ENCODE measurements at regions not wholly inside any gene's neighbourhood (a gene's known extent, or its start where the extent isn't known, plus 50 kb on each side); places are given as distances from the start of the nearest gene placed in this dataset.

- TF ChIP-seq REST (IDR thresholded peaks at IDR 0.05; ENCODE audit: low read depth, low read length) (no peak), HDAC2 (IDR thresholded peaks at IDR 0.05) (no peak), CREB1 (IDR thresholded peaks at IDR 0.05; ENCODE audit: low read depth) (no peak), CTCF (IDR thresholded peaks at IDR 0.05 in 2 of 3, conservative IDR thresholded peaks at IDR 0.05 in 1 of 3; ENCODE audit: control insufficient read depth in 2 of 3, extremely low read depth in 1 of 3, insufficient read depth in 1 of 3, low read depth in 3 of 3, low read length in 3 of 3) (no peak), RCOR1 (conservative IDR thresholded peaks at IDR 0.05; ENCODE audit: low read depth, low read length) (no peak), USF1 (IDR thresholded peaks at IDR 0.05; ENCODE audit: borderline replicate concordance, extremely low read length, insufficient read depth, low read depth, low read length) (no peak), RAD21 (IDR thresholded peaks at IDR 0.05; ENCODE audit: insufficient read depth, low read depth, low read length) (no peak), MXI1 (IDR thresholded peaks at IDR 0.05; ENCODE audit: low read depth, low read length) (no peak), SREBF2 (IDR thresholded peaks at IDR 0.05; ENCODE audit: low read length) (no peak), RFX5 (IDR thresholded peaks at IDR 0.05; ENCODE audit: low read depth, low read length) (no peak), ZNF384 (IDR thresholded peaks at IDR 0.05; ENCODE audit: borderline replicate concordance, low read depth, low read length) (no peak), NRF1 (conservative IDR thresholded peaks at IDR 0.05; ENCODE audit: low read depth, low read length) (no peak), RELA (IDR thresholded peaks at IDR 0.05; ENCODE audit: borderline replicate concordance, partially characterized antibody) (no peak)
These were observed 190.4 kb upstream of the DTNBP1 start for GRCh38 chr6:15853259-15853658.

All from GM12878 (cell line).